ENCODE measurements at regions not wholly inside any gene's neighbourhood (a gene's known extent, or its start where the extent isn't known, plus 50 kb on each side); places are given as distances from the start of the nearest gene placed in this dataset.

DNA sequence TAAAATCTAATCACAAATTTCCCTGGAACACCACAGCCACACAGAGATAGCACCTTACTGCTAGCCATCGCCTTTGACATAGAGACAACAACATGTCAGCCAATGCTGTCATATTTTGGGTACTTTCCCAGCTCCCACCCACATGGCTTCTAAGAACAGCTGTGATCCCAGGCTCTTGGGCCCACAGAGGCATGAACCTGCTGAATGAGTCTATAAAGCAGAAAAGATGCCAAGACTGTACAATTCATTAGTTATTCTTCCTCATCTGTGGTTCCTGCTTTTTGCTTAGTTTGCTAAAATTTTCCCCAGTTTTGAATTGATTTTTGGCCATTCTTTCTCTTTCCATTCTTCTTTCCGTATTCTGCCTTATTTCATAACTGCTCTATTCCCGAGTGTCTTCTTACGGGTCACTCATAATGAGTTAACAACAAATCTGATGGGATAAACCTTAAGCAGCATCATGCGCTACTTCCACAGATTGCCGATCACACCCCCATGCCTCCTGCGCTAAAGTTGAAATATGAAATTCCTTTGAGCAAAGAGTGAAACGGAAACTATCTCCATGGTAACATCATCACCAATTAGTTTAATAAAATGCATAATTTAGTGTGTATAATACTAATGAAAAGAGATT is 327.3 kb upstream of the HSF2 start:
- ATAC-seq, result peak in 2 of 4 donors; percentile 82 to 89
- intact Hi-C loops (cut with DNase I), result no loop called here
- 80 to 84% (median 82%) methylated on average over 8 of the region's 8 CpGs for WGBS, 4 donors
- H3K36me3 ChIP-seq, result no peaks in the 10 kb centered on the region
- peaks cover 0 to 13% (median 0%) of the 10 kb centered on the region in 12 donors for H3K4me1 ChIP-seq
- H3K27me3 ChIP-seq, result no peaks in the 10 kb centered on the region
- TF ChIP-seq POLR2A (IDR thresholded peaks at IDR 0.05), result no peak
- TF ChIP-seq, protein P1, sequence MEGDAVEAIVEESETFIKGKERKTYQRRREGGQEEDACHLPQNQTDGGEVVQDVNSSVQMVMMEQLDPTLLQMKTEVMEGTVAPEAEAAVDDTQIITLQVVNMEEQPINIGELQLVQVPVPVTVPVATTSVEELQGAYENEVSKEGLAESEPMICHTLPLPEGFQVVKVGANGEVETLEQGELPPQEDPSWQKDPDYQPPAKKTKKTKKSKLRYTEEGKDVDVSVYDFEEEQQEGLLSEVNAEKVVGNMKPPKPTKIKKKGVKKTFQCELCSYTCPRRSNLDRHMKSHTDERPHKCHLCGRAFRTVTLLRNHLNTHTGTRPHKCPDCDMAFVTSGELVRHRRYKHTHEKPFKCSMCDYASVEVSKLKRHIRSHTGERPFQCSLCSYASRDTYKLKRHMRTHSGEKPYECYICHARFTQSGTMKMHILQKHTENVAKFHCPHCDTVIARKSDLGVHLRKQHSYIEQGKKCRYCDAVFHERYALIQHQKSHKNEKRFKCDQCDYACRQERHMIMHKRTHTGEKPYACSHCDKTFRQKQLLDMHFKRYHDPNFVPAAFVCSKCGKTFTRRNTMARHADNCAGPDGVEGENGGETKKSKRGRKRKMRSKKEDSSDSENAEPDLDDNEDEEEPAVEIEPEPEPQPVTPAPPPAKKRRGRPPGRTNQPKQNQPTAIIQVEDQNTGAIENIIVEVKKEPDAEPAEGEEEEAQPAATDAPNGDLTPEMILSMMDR (IDR thresholded peaks at IDR 0.05), result no peak
- peak overlapping the region in 1 of 12 donors; percentile 5 for H3K27ac ChIP-seq
- H3K4me3 ChIP-seq, result no peak overlapping the region
- H3K9me3 ChIP-seq, result no peaks in the 10 kb centered on the region
- peak in 3 of 5 donors; percentile 29 to 37 (median 34) for DNase-seq

DNA sequence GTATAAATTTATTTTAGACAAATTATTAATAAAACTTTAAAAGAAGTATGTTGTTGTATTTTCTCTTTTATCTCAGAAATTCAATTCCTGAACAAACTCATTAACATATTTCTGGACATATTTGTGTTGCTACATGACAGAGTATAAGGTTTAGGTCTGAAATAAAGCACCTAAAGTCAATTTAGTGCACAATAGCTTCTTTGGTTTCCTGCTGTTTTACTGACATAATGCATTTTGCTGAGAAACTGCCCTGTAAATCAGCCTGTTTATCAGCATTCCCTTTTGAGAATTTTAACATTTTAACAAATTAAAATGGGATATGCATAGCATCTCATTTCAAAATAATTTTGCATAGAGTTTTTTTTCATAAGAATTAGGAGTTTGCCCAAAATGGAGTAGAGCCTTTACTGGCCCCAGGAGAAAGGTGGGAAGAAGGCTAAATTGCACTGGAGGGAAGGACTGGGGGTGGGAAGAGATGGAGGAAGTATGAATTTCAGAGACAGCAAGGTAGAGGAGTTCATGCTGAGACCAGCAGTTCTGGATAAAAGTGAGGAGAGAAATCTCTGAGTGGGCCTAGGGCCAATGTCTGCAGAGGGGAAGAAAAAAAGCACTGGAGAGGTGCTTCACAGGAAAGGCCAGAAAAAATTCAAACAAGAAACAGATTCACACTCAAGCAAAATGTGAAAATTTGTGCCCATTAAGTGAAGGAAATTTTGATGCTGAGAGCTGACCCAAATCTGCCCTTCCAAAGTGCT is 324.2 kb upstream of the HSF2 start:
- DNase-seq, result no peak
- H3K27me3 ChIP-seq, result no peaks in the 10 kb centered on the region
- H3K36me3 ChIP-seq, result no peaks in the 10 kb centered on the region
- H3K4me1 ChIP-seq, result no peaks in the 10 kb centered on the region
- H3K27ac ChIP-seq, result no peak overlapping the region
- no peak overlapping the region for H3K4me3 ChIP-seq
- no peak for ATAC-seq
- H3K9me3 ChIP-seq, result no peaks in the 10 kb centered on the region
- intact Hi-C loops (cut with DNase I), result no loop called here
- no peak for TF ChIP-seq POLR2A (IDR thresholded peaks at IDR 0.05)
- TF ChIP-seq, protein P1 (IDR thresholded peaks at IDR 0.05), result no peak

DNA sequence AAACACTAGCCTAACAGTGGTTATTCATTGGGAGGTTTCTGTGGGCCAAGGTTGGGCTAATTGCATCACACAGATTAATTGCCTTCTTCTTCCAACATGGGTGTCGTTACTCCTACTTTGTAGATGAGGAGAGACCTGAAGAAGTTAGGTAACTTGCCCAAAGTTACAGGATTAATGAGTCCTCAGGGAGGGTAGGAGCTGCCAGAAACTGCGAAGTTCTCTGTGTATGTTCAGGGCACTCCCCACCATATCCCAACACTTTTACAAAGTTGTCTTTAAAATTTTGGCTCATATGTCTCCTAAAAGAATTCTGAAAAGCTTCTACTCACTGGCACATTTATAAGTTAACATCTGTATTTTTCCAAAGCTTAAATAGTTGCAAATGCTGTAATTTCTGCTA is 323.5 kb upstream of the HSF2 start:
- DNase-seq, result no peak
- H3K4me3 ChIP-seq, result no peak overlapping the region

DNA sequence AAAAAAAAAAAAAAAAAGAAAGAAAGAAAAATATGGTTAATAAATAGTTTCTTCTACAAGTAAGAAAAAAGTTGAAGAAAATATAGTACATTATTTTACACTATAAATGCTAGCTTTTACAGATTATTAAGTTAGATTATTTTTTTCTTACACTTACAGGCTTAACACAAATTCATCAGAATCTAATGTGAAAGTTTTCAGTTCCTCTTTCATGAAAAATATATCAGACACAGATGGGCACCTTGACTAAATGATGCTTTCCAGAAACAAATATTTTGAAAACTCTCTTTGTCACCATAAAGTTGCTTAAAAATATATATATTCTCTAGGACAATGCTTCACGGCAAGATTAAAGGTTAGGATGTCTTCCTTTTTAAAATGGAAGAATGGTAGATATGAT is 321.8 kb upstream of the HSF2 start:
- 84 to 95% (median 89%) methylated on average over 1 of the region's 1 CpG for WGBS, 4 donors
- ATAC-seq (no peak), DNase-seq (no peak)
- Histone ChIP-seq H3K4me3 (no peak overlapping the region), H3K36me3 (no peaks in the 10 kb centered on the region), H3K9me3 (no peaks in the 10 kb centered on the region), H3K4me1 (no peaks in the 10 kb centered on the region), H3K27me3 (no peaks in the 10 kb centered on the region), H3K27ac (no peak overlapping the region)
- intact Hi-C loops (cut with DNase I), result no loop called here
- no peak for TF ChIP-seq POLR2A (IDR thresholded peaks at IDR 0.05)
- TF ChIP-seq, protein P1 (IDR thresholded peaks at IDR 0.05), result no peak

More for the DNA sequence above, 323.5 kb upstream of the HSF2 start:
- WGBS, 4 donors, result 61 to 81% (median 70%) methylated on average over 2 of the region's 2 CpGs
- Histone ChIP-seq H3K36me3 (no peaks in the 10 kb centered on the region), H3K9me3 (no peaks in the 10 kb centered on the region), H3K27me3 (no peaks in the 10 kb centered on the region), H3K27ac (no peak overlapping the region), H3K4me1 (no peaks in the 10 kb centered on the region)
- intact Hi-C loops (cut with DNase I), result no loop called here
- no peak for ATAC-seq
- TF ChIP-seq POLR2A (IDR thresholded peaks at IDR 0.05), result no peak
- TF ChIP-seq, protein P1 (IDR thresholded peaks at IDR 0.05), result no peak

Measured in heart left ventricle (tissue), 16 donors.